Coronary artery (tissue), 2 donors: ENCODE measurements at regions not wholly inside any gene's neighbourhood (a gene's known extent, or its start where the extent isn't known, plus 50 kb on each side); places are given as distances from the start of the nearest gene placed in this dataset.

Source experiments
- DNase-seq: peaks from one replicate; pipeline ENCODE4 v3.0.0-alpha.2; 2017; ENCODE audit warnings: low spot score
- H3K27ac ChIP-seq, 2 donors: fragments of 200-600 bp; sonication (generic); one replicate each; pipeline ENCODE4 v1.5.1; 2016 to 2019
- H3K4me3 ChIP-seq: fragments of 200-600 bp; sonication (generic); 2 replicates; pipeline ENCODE4 v1.5.1; 2016; ENCODE audit warnings: mild to moderate bottlenecking, moderate library complexity
- TF ChIP-seq, protein P1 (sequence below): fragments of 200-600 bp; sonication (generic); IDR thresholded peaks from one replicate; pipeline ENCODE4 v1.5.1; 2019; ENCODE audit warnings: antibody characterized with exemption

DNA sequence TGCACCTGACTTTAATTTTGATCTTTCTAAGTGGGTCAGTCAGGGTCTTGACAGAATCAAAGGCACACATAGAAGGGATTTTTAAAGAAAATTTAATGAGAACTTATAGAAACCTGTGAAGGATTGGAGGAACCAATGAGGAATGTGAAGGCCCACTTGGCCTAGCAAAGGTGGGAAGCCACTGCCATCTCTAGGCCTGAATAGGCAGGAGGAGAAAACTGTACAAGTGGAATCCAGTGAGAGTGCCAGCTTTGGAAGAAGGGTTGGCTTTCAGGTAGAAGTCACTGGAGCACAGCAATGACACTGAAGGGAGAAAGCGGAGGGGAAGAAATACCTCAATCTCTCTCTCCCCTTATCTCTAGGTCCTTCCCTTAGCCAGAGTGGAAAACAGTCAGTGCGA lies 380.7 kb upstream of the KCNMB2 start:
- H3K27ac ChIP-seq = no peak overlapping the region
- TF ChIP-seq, protein P1, sequence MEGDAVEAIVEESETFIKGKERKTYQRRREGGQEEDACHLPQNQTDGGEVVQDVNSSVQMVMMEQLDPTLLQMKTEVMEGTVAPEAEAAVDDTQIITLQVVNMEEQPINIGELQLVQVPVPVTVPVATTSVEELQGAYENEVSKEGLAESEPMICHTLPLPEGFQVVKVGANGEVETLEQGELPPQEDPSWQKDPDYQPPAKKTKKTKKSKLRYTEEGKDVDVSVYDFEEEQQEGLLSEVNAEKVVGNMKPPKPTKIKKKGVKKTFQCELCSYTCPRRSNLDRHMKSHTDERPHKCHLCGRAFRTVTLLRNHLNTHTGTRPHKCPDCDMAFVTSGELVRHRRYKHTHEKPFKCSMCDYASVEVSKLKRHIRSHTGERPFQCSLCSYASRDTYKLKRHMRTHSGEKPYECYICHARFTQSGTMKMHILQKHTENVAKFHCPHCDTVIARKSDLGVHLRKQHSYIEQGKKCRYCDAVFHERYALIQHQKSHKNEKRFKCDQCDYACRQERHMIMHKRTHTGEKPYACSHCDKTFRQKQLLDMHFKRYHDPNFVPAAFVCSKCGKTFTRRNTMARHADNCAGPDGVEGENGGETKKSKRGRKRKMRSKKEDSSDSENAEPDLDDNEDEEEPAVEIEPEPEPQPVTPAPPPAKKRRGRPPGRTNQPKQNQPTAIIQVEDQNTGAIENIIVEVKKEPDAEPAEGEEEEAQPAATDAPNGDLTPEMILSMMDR = no peak
- no peak for DNase-seq

DNA sequence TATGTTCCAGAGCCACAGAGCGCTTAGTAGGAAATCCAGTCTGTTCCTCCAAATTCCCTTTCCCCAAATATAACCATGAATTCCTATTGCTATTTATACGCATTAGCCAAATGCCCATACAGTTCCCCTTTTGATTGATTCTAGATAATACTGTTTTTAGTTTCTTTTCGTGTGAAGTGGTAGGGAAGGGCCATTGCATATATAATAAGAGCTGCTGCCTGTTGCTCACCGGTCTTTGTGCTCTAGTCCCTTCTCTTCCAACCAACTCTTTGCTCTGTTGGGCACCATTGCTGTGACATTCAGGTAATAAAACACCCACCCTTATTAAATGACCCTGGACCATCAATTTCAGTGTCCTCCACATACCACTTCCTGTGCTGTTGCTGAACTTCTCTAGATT lies 379.9 kb upstream of the KCNMB2 start:
- DNase-seq = no peak
- TF ChIP-seq, protein P1 = no peak
- Histone ChIP-seq H3K4me3 (no peak overlapping the region), H3K27ac (no peak overlapping the region)

More for the DNA sequence above, 380.7 kb upstream of the KCNMB2 start:
- H3K4me3 ChIP-seq = no peak overlapping the region

DNA sequence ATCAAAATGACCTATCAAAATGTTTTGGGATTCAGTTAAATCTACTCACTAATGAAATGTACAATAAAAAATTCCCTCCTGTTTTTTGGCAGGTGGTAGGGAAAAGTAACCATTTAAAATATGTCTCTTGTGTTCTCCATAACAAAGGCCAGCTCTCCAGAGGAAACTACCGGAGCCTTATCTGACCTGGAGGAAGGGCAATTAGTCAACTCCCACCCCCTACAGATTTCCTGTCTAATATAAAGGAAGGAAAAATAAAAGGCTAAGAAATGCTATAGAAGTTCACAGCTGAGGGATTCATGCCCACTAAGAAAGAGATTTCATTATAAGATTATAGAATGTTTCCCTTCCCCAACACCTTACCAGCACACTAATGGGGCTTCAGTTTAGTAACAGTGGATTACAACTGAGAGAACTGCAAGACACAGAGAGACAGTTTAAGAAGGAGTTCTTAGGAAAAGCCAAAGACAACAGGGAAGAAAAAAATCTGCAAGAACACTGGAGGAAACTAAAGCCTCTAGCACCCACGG lies 376.5 kb upstream of the KCNMB2 start:
- H3K27ac ChIP-seq = no peak overlapping the region
- no peak overlapping the region for H3K4me3 ChIP-seq
- no peak for DNase-seq
- TF ChIP-seq, protein P1 = no peak

DNA sequence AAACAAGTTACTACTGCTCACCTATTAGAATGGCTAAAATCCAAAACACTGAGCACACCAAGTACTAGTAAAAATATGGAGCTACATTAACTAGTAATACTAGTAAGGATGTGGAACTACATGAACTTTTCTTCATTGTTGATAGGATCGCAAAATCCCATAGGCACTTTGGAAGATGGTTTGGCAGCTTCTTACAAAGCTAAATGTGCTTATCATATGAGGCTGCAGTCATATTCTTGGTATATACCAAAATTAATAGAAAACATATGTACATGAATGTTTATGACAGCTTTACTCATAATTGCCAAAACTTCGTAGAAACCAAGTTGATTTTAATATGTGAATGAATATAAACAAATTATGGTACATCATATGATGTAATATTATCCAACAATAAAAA lies 366.8 kb upstream of the KCNMB2 start:
- TF ChIP-seq, protein P1 = no peak
- no peak for DNase-seq
- no peak overlapping the region for H3K4me3 ChIP-seq
- H3K27ac ChIP-seq = no peak overlapping the region

DNA sequence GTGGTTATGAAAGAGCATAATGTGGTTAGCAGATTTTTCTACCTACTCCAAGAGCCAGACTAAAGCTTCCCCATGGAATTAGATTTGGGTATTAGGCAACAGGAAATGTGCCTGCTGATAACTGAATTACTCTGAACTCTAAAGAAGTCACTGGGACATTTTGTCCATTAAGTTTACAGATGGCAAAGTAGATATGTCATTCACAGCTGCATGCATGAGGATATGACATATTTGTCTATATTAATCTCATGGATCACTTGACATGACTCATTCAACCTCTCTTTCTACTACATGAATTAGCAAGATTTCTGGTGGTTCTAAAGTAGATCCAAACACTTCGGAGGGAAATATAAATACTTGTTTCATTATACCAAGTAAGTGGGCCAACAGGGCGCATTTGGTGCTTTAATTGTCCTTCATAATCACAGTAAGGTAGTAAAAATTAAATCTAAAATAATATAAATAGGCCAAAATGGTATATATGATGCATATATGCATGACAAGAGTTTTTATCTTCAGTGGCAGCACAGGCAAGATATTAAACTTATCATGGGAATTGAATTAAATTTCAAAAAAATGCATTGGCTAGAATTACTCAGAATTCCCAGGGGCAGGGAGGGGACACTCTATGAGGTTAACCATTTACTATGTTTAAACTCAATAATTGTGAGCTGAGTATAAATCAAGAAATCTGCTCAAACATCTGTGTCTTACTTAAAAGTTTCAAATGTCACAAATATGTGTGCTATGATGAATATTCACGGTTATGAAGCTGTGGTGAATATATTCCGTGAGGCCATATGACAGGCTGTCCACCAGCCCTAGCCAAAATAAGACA lies 365.3 kb upstream of the KCNMB2 start:
- peak overlapping the region; percentile 11 to 58 for H3K27ac ChIP-seq
- H3K4me3 ChIP-seq = no peak overlapping the region
- DNase-seq = no peak
- TF ChIP-seq, protein P1 = no peak

DNA sequence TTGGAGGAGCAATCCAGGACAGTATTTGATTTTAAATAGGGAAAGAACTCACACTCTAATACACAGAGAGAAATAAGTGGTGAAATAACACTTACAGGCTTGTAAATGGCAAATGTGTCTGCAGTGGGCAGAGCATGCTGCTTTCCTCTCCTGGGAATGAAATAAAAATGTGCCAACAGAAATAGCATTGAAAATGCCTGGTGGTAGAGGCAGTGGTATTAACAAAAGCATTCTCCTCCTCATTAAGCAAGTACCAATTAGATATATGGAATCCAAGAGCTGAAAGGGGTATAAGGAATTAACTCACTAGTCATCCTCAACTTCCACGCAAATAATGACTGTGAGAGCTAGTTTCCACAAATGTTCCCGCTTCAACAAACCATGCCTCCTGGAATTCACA lies 364.1 kb upstream of the KCNMB2 start:
- TF ChIP-seq, protein P1 = no peak
- Histone ChIP-seq H3K27ac (no peak overlapping the region), H3K4me3 (no peak overlapping the region)
- DNase-seq = no peak
